ENCODE measurements at regions not wholly inside any gene's neighbourhood (a gene's known extent, or its start where the extent isn't known, plus 50 kb on each side); places are given as distances from the start of the nearest gene placed in this dataset.
A peak's percentile ranks its signal among the peaks of the same experiment; 100 is the strongest.

DNA sequence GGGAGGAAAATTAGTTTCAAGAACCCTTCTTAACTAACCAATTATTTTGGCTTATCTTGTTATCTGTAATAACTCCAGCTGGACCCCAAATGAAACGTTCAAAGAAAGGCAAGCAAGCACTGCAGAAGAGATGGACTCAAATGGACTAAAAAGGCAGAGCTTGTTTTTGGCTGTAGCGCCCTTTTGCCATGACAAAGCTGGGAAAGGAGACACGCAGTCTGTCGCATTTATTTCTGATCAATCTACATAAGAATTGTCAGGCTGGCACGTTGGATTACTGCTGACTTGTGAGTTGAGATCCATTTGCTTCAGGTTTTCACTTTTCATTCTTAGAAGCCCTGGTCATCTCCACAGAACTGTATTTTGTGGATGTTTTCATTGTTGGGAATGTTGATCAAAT, 402.9 kb downstream of the TMEM182 start:
- Histone ChIP-seq H3K4me3 (no peak overlapping the region), H3K27me3 (peaks cover 0 to 5% (median 0%) of the 10 kb centered on the region in 3 donors), H3K4me1 (peaks cover 0 to 10% (median 0%) of the 10 kb centered on the region in 4 donors), H3K27ac (no peak overlapping the region), H3K9me3 (no peaks in the 10 kb centered on the region), H3K36me3 (no peaks in the 10 kb centered on the region)
- 69 to 74% (median 71%) methylated on average over 5 of the region's 5 CpGs for WGBS, 5 donors
- no peak for DNase-seq
- TF ChIP-seq POLR2A (IDR thresholded peaks at IDR 0.05) (no peak), POLR2AphosphoS5 (IDR thresholded peaks at IDR 0.05) (no peak), EP300 (IDR thresholded peaks at IDR 0.05) (no peak)
- TF ChIP-seq, protein P1, sequence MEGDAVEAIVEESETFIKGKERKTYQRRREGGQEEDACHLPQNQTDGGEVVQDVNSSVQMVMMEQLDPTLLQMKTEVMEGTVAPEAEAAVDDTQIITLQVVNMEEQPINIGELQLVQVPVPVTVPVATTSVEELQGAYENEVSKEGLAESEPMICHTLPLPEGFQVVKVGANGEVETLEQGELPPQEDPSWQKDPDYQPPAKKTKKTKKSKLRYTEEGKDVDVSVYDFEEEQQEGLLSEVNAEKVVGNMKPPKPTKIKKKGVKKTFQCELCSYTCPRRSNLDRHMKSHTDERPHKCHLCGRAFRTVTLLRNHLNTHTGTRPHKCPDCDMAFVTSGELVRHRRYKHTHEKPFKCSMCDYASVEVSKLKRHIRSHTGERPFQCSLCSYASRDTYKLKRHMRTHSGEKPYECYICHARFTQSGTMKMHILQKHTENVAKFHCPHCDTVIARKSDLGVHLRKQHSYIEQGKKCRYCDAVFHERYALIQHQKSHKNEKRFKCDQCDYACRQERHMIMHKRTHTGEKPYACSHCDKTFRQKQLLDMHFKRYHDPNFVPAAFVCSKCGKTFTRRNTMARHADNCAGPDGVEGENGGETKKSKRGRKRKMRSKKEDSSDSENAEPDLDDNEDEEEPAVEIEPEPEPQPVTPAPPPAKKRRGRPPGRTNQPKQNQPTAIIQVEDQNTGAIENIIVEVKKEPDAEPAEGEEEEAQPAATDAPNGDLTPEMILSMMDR (IDR thresholded peaks at IDR 0.05) = no peak
- intact Hi-C loops (cut with DNase I; ENCODE audit: low total_unique reads) = no loop called here

DNA sequence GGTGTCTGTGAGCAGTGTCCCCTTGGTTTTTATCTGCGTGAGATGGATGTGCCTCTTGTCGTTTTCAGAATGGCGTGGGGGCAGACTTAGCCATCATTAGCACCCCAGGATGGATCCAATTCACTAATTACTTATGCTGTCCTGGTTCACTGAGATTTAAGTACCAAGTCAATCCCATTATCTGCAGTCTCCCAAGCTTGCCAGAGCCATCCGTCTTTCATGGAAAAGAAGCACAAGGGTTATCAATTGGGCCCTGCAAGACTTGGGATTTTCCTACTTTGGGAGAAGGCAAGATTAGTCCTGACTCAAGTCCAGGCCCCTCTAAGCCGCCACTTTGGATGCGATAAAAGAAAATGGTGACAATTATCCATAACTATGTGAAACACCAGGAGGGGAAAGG, 404.0 kb downstream of the TMEM182 start:
- TF ChIP-seq, protein P1 (IDR thresholded peaks at IDR 0.05) = no peak
- no peak for TF ChIP-seq POLR2AphosphoS5 (IDR thresholded peaks at IDR 0.05)
- no peak for TF ChIP-seq POLR2A (IDR thresholded peaks at IDR 0.05)
- no peak for TF ChIP-seq EP300 (IDR thresholded peaks at IDR 0.05)
- Histone ChIP-seq H3K27ac (no peak overlapping the region), H3K4me3 (no peak overlapping the region), H3K36me3 (no peaks in the 10 kb centered on the region), H3K27me3 (no peaks in the 10 kb centered on the region), H3K9me3 (no peaks in the 10 kb centered on the region), H3K4me1 (peaks cover 0 to 10% (median 0%) of the 10 kb centered on the region in 4 donors)
- intact Hi-C loops (cut with DNase I; ENCODE audit: low total_unique reads) = no loop called here
- 77 to 88% (median 85%) methylated on average over 6 of the region's 6 CpGs for WGBS, 5 donors
- DNase-seq = no peak

DNA sequence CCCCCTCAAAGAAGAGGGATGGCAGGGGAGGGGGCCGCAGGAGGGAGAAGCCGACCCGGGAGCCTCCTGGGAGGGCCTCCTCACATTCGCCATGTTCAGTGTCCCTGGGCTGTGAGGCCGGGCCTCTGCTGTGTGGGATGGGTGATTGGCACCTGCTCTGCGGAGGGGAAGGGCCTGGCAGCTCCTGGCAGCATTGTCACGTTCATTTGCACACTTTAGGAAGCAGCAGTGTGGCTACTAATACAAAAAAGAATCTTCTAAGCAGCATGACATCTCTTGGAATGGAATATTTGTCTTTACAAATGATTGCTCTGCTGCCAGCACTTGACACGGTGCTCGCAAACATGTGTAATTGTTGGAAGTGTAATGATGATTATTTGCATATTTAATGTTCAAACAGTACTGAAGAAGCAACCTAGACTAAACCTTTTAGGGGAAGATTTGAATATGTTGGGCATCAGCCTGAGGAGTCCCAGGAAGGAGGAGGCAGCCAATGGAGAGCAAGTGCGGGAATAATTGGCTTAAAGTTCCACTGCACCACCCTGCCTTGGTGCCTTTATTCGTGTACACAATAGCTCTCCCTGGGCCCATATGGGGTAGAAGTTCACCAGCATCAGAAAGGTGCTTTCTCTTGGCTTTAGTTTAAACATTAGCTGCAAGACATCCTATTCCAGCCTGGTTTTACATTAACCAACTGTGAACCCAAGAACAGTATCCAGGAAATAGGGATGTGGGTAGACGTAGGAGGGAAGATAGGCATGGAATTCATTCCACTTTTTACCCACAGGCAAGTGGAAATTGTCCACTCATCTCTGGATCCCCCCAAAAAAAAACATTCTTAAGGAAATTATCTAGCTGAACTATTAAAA, 404.9 kb downstream of the TMEM182 start:
- intact Hi-C loops (cut with DNase I; ENCODE audit: low total_unique reads) = no loop called here
- TF ChIP-seq, protein P1 (IDR thresholded peaks at IDR 0.05) = no peak
- DNase-seq = peak in 1 of 2 donors; percentile 28

DNA sequence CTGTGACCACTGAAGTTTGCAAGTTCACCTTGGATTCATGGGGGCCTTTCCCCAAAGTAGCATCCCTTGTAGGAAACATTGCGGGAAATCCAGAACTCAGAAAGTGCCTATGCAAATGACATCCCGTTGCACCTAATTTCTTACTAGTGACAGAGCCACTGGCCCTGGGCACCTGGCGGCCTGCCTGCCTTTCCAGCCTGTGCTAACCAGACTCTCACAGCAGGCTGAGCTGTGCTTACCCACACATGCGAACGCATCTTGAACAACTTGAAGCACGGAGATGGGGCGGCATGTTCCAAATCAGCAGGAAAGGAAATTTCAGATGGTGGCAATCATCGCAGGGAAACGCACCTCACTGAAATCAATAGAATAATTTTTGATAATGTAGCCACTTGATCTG, 405.8 kb downstream of the TMEM182 start:
- WGBS, 5 donors = 87 to 96% (median 95%) methylated on average over 9 of the region's 9 CpGs
- no peak for DNase-seq
- H3K27me3 ChIP-seq = no peaks in the 10 kb centered on the region
- H3K4me3 ChIP-seq = no peak overlapping the region
- no peaks in the 10 kb centered on the region for H3K4me1 ChIP-seq
- no peaks in the 10 kb centered on the region for H3K36me3 ChIP-seq
- no peak overlapping the region for H3K27ac ChIP-seq
- no peak for TF ChIP-seq POLR2AphosphoS5 (IDR thresholded peaks at IDR 0.05)
- TF ChIP-seq, protein P1 (IDR thresholded peaks at IDR 0.05) = no peak
- no peak for TF ChIP-seq EP300 (IDR thresholded peaks at IDR 0.05)
- no peak for TF ChIP-seq POLR2A (IDR thresholded peaks at IDR 0.05)
- intact Hi-C loops (cut with DNase I; ENCODE audit: low total_unique reads) = no loop called here
- H3K9me3 ChIP-seq = no peaks in the 10 kb centered on the region

More for the DNA sequence above, 404.9 kb downstream of the TMEM182 start:
- no peak overlapping the region for H3K4me3 ChIP-seq
- no peaks in the 10 kb centered on the region for H3K36me3 ChIP-seq
- H3K27me3 ChIP-seq = no peaks in the 10 kb centered on the region
- peaks cover 0 to 3% (median 0%) of the 10 kb centered on the region in 4 donors for H3K4me1 ChIP-seq
- no peak overlapping the region for H3K27ac ChIP-seq
- 58 to 69% (median 61%) methylated on average over 11 to 12 of the region's 12 CpGs for WGBS, 5 donors
- H3K9me3 ChIP-seq = no peaks in the 10 kb centered on the region
